Tibial nerve (tissue), 3 donors: ENCODE measurements at regions not wholly inside any gene's neighbourhood (a gene's known extent, or its start where the extent isn't known, plus 50 kb on each side); places are given as distances from the start of the nearest gene placed in this dataset.

Experiments used
- CTCF ChIP-seq, 5 experiments: fragments of 200-600 bp in 3 of 5; fragments of 450-650 bp in 2 of 5; sonication (generic) in 3 of 5; IDR thresholded peaks; one replicate each; pipeline ENCODE4 v1.5.1; 2016 to 2019; ENCODE audit warnings: antibody characterized with exemption in 5 of 5, mild to moderate bottlenecking in 3 of 5, moderate library complexity in 2 of 5
- POLR2A ChIP-seq, 2 donors: fragments of 450-650 bp; IDR thresholded peaks; one replicate each; pipeline ENCODE4 v1.6.1; 2017; ENCODE audit warnings: antibody characterized with exemption in 2 of 2, mild to moderate bottlenecking in 2 of 2, moderate library complexity in 2 of 2

DNA sequence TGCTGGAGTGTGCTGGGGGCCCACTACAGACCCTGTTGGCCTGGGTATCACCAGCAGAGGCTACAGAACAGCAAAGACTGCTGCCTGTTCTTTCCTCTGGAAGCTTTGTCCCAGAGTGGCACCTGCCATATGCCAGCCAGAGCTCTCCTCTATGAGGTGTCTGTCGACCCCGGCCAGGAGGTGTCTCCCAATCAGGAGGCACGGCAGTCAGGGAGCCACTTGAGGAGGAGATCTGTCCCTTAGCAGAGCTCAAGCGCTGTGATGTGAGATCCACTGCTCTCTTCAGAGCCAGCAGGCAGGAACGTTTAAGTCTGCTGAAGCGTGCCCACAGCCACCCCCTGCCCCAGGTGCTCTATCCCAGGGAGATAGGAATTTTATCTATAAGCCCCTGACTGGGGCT is 316.2 kb downstream of the ETV1 start:
- TF ChIP-seq CTCF (IDR thresholded peaks at IDR 0.05) (no peak), POLR2A (IDR thresholded peaks at IDR 0.05) (no peak)
